ENCODE measurements at regions not wholly inside any gene's neighbourhood (a gene's known extent, or its start where the extent isn't known, plus 50 kb on each side); places are given as distances from the start of the nearest gene placed in this dataset.
"Not testable (repeated sequence)": the region's sequence is repeated elsewhere in the genome, so short reads cannot be mapped to it uniquely, and the experiment has no call there.

- FAIRE-seq (no peak), DNase-seq (ENCODE audit: insufficient read length, low spot score) (no peak)
Observed at GRCh38 chr2:200199576-200200263, 106.8 kb upstream of the SPATS2L start.

DNA sequence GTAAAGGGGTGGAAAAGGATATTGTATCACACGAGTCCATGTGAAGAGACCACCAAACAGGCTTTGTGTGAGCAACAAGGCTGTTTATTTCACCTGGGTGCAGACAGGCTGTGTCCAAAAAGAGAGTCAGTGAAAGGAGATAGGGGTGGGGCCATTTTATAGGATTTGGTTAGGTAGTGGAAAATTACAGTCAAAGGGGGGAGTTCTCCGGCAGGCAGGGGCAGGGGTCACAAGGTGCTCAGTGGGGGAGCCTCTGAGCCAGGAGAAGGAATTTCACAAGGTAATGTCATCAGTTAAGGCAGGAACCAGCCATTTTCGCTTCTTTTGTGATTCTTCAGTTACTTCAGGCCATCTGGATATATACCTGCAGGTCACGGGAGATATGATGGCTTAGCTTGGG is 104.7 kb upstream of the SPATS2L start:
- DNase-seq (ENCODE audit: insufficient read length, low spot score); FAIRE-seq: not testable (repeated sequence)

- FAIRE-seq, result peak; percentile 46
- no peak for DNase-seq (ENCODE audit: insufficient read length, low spot score)
Observed at GRCh38 chr2:200203381-200203827, 103.1 kb upstream of the SPATS2L start.

- DNase-seq (ENCODE audit: insufficient read length, low spot score) (no peak), FAIRE-seq (no peak)
Observed at GRCh38 chr2:200208041-200208440, 98.5 kb upstream of the SPATS2L start.

GRCh38 chr2:200209030-200209429 is 97.5 kb upstream of the SPATS2L start:
- no peak for DNase-seq (ENCODE audit: insufficient read length, low spot score)
- FAIRE-seq, result peak; percentile 95

- no peak for DNase-seq (ENCODE audit: insufficient read length, low spot score)
- FAIRE-seq, result no peak
Observed at GRCh38 chr2:200211643-200212042, 94.8 kb upstream of the SPATS2L start.

GRCh38 chr2:200212862-200213425 is 93.5 kb upstream of the SPATS2L start:
- DNase-seq (ENCODE audit: insufficient read length, low spot score), result no peak
- FAIRE-seq, result no peak

DNA sequence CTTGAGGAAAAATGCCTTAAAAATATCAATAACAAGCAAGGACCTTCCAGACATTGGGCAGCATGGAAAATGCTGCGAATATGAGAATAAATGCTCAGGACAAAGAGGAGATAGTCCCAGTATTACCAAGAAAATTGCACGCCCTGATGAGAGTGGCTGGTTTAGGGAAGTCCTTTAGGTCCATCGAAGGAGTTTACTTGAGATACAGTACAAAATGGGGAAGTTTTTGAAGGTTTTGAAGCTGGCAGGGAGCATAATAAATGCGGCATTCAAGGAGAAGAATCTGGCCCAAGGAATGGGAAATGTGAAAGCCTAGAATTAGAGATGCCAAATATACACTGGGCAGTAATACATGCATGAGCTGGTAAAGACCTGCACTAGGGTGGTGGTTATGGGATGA is 90.2 kb upstream of the SPATS2L start:
- DNase-seq (ENCODE audit: insufficient read length, low spot score), result no peak
- no peak for FAIRE-seq

- no peak for DNase-seq (ENCODE audit: insufficient read length, low spot score)
Observed at GRCh38 chr2:200217320-200217719, 89.2 kb upstream of the SPATS2L start.

GRCh38 chr2:200218645-200219044 is 87.8 kb upstream of the SPATS2L start:
- FAIRE-seq (no peak), DNase-seq (ENCODE audit: insufficient read length, low spot score) (no peak)

More at GRCh38 chr2:200217320-200217719, 89.2 kb upstream of the SPATS2L start:
- FAIRE-seq, result no peak

DNA sequence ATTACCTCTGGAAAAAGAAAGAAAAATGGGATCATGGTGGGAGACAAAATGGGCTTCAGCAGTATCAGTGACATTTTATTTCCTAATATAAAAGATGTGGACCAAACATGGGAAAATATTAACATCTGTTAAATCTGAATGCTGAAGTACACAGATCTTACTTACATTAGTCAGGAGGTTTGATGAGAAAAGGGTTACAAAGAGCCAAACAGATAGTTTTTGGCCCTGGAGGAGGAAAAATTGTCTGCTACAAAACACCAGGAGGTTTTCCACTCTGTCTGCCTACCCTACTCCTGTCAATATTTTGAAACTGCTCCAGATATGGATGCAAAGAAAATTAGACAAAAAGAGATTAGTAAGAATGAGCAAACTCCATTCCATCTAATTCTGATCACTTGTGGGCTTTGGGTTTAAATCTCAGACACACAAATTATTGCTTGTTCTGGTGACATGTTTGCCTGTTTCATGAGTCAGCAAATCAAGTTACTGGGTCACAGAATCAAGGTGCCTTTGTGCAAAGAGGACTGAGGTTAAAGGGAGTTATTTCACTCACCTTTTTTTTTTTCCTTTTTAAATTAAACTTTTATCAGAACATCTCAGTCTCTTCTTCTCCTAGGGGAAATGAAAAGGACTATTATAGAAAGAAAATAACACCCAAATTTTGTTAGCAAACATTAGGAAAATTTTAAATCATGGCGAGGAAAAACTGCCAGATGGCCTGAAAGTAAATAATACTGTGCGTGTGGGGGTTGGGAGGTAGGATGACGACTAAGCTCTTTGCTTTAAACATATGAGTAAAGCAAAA is 87.0 kb upstream of the SPATS2L start:
- no peak for DNase-seq (ENCODE audit: insufficient read length, low spot score)
- no peak for FAIRE-seq

DNA sequence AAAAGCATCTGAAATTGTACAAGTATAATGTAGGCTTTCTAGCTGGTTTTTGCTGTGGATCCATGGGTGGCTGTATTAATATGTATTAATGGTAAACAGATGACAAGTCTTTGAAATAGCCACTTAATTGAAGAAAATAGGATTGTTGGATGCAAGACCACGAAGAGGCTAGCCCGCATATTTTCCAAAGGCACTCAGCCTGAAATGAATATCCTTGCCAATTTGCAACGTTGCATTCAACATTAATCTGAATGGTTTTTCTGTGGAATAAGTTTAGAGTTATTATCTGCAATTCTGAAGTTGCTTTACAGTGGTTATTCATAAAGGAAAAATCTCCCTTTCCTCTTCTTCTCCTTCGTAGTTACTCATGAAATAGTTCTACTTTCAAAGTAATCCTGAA is 86.2 kb upstream of the SPATS2L start:
- DNase-seq (ENCODE audit: insufficient read length, low spot score) (no peak), FAIRE-seq (no peak)

GRCh38 chr2:200221055-200221955 is 85.2 kb upstream of the SPATS2L start:
- FAIRE-seq (no peak), DNase-seq (ENCODE audit: insufficient read length, low spot score) (no peak)

GRCh38 chr2:200222791-200223190 is 83.7 kb upstream of the SPATS2L start:
- FAIRE-seq (no peak), DNase-seq (ENCODE audit: insufficient read length, low spot score) (no peak)

DNA sequence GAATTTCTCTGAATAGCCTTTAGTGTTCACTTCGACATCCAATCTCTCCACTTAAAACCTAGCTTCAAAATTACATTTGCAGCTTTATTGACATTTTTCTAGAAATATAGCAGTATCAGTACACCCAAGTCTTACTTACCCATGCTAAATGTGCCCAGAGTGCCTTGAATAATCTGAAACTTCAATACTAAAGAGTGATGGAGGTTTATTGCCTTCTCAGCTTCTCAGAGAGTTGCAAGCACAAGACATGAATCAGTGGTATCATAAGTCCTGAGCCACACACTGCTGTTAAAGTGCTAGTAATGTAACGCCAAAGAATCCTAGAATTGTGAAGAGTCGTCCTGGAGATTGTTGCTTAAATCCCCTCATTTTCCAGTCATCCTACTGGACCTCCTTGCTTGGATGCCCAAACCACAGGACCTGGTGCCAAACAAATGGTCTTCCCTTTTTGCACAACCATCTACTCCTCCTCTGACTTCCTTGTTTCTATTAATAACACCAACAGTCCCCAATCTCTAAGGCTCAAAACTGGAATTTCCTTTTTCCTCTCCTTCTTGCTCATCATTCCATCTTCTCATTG is 83.2 kb upstream of the SPATS2L start:
- DNase-seq (ENCODE audit: insufficient read length, low spot score), result no peak
- FAIRE-seq, result no peak

- DNase-seq (ENCODE audit: insufficient read length, low spot score), result no peak
Observed at GRCh38 chr2:200225951-200226350, 80.5 kb upstream of the SPATS2L start.

DNA sequence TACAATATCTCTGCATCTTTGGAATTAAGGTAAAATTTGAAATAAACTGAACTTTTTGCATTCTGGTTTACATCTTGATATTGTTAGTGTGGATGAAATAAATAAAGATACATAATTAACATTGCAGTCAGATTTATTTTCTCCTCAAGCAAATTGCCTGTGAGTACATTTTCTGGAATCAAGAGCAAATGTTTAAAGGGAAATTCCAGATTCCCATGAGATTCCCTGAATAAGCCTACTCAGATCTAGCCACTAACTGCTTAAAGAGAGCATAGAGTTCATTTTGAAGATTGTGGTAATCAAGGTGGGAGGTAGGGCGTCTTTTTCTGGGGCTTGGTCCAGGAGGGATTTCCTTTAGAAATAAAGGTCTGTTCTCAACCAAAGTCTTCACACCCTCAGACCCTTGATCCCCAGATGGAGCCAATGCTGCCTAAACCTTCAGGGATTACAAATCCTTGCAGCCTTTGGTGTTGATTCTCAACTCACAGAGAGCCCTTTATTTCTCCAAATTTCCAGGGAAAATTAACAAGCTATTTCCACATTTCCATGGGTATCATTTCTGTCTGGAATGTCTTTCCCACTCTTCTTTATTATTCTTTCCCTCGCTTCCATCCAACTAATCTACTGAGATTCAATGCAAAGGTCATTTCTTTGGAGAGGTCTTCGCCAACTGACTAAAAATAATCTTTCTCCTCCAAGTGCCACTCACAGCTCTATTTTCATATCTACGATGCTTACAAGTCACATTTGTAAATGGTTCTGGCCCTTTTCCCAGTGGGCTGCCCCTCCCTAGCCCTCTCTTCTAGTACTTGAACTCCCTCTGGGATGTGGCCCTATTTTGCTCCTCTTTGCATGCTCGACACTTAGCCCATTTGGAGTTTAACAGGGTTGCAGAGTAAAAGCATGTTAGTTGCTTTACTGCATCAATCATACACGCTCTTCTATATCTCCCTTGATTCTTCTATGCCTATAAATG is 79.8 kb upstream of the SPATS2L start:
- no peak for DNase-seq (ENCODE audit: insufficient read length, low spot score)
- no peak for FAIRE-seq

More at GRCh38 chr2:200225951-200226350, 80.5 kb upstream of the SPATS2L start:
- FAIRE-seq, result no peak

DNA sequence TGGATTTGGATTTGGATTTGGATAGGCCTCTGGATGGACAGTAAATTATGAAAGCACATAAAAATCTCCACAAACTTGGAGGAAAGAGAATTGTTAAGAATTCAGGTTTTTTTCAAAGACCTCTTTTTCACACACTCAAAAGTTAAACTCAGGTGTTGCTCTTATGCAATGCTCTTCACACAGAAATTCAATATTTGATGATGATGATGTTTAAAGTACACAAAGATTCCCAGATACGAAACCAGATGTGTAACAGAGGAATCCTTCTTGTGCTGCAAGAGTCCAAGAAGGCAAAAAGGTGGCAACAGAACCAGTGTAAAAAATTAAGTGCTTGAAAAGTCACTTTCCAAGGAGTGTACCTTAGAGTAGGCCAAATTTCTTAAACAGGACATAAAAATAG is 75.8 kb upstream of the SPATS2L start:
- no peak for FAIRE-seq
- DNase-seq (ENCODE audit: insufficient read length, low spot score), result no peak

DNA sequence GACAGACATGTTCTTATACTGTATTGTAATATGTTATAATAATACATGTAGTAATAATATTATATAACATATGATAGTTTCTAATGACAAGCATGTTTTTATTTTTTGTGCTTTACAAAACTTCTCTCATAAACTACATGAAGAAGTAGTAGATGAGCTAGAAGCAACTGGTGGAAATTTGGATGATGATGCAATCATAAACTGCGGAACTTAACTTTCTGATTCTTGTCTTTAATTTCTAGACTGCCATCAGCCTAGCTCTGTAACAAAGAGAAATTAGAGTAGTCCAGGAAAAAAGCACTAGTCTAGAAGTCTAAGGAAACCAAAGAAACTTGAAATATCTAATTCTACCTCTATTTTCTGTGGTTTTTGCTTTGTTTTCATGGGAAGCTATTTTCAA is 71.0 kb upstream of the SPATS2L start:
- DNase-seq (ENCODE audit: insufficient read length, low spot score) (no peak), FAIRE-seq (no peak)
